Muscle of arm (tissue), 1 donor: ENCODE measurements at regions not wholly inside any gene's neighbourhood (a gene's known extent, or its start where the extent isn't known, plus 50 kb on each side); places are given as distances from the start of the nearest gene placed in this dataset.
"Not testable (repeated sequence)": the region's sequence is repeated elsewhere in the genome, so short reads cannot be mapped to it uniquely, and the experiment has no call there.

ENCODE experiments used
- DNase-seq: peaks from one replicate; pipeline ENCODE4 v3.0.0-alpha.2; 2013

- no peak for DNase-seq
Observed at GRCh38 chr5:56732121-56732520, 83.2 kb upstream of the MAP3K1 start.

GRCh38 chr5:56731473-56731872, 83.9 kb upstream of the MAP3K1 start:
- DNase-seq: not testable (repeated sequence)

DNA sequence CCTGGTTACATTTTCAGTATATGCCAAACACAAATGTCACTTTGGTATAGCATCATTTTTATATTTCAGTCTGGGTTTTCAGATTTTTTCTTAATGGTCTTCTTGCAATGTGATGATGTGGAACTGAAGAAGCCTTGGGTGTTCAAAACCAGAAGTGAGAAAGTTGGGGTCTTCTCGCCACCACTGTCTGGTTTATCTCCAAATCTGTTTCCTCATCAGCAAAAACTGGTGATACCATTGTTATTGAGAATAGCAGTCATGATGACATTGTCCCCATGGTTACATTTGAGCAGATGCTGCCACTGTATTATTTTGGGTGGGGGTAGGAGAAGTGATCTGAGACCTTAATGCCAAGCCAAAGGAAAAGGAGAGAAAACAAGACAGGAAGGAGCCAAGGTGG, 85.9 kb upstream of the MAP3K1 start:
- DNase-seq: no peak

GRCh38 chr5:56725711-56726411, 89.5 kb upstream of the MAP3K1 start:
- DNase-seq: no peak

DNA sequence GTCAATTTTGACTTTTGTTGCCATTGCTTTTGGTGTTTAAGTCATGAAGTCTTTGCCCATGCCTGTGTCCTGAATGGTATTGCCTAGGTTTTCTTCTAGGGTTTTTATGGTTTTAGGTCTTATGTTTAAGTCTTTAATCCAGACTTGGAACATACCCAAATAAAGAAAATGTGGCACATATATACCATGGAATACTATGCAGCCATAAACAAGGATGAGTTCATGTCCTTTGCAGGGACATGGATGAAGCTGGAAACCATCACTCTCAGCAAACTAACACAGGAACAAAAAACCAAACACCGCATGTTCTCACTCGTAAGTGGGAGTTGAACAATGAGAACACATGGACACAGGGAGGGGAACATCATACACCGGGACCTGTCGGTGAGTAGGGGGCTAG, 90.5 kb upstream of the MAP3K1 start:
- not testable (repeated sequence) for DNase-seq

GRCh38 chr5:56722317-56722716, 93.0 kb upstream of the MAP3K1 start:
- no peak for DNase-seq

DNA sequence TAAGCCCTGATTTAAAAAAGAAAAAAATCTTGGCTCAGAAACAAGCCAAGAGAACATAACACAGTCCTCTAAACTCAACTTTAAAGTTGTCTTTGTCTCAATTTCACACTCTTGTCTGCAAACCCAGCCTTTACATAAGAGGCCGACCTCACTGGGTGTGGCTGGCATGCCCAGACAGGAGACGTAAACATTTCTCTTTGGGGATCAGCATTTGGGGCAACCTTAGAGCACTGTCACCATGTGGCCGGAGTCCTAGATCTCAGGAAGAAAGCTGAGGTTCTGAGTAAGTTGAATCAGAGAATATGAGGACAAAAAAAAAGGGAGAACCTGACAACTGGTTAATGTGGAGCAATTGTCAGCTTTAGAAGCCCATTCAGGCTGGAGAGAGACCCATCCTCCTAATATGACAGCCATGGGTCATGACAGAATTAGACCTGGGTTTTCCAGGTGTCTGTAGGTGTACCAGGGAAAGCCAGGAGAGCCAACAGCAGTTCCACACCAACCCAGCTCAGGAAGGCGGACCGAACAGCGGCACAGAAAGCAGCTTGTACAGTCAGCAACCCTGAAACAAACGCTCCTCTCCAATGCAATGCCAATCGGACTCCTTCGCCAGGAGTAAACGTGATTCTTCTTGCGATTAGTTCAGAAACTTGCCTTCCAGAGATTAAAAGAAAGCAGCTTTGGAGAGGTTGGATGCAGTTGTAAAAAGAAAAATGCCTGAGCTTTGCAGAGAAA, 97.9 kb upstream of the MAP3K1 start:
- no peak for DNase-seq

DNA sequence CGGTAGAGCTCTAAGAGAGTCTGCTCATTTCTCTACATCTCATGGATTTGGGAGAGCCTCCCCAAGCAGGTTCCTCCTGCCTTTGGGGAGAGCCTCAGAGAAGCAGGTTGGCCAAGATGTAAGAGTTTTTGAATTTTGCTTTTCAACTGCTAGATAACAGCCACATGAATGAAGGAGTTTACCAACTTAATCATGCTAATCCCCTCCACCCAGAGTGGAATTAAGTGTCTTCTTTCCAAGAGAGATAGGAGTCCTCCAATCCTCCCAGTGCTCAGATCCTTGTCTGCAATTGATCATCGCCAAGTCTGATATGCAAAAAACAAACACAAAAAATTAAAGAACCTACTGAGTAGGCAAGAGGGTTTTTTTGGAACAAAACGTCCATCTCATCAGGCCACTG, 99.4 kb upstream of the MAP3K1 start:
- DNase-seq: no peak

- no peak for DNase-seq
Observed at GRCh38 chr5:56712895-56713591, 102.3 kb upstream of the MAP3K1 start.

GRCh38 chr5:56710826-56711590, 104.3 kb upstream of the MAP3K1 start:
- DNase-seq: no peak

DNA sequence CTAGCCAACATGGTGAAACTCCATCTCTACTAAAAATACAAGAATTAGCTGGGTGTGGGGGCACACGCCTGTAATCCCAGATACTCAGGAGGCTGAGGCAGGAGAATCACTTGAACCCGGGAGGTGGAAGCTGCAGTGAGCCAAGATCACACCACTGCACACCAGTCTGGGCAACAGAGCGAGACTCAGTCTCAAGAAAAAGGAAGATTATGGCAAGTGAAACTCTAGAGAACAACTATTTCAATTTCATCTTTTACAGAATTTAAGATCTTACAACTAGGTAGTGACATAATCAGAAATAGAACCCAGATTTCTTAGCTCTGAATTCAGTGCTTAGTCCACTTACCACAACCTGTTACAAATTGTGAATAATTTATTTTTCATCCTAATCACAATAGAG, 108.8 kb upstream of the MAP3K1 start:
- no peak for DNase-seq

- DNase-seq: no peak
Observed at GRCh38 chr5:56705217-56705616, 110.1 kb upstream of the MAP3K1 start.

GRCh38 chr5:56703952-56704351, 111.4 kb upstream of the MAP3K1 start:
- DNase-seq: no peak

- DNase-seq: no peak
Observed at GRCh38 chr5:56700711-56701110, 114.6 kb upstream of the MAP3K1 start.

DNA sequence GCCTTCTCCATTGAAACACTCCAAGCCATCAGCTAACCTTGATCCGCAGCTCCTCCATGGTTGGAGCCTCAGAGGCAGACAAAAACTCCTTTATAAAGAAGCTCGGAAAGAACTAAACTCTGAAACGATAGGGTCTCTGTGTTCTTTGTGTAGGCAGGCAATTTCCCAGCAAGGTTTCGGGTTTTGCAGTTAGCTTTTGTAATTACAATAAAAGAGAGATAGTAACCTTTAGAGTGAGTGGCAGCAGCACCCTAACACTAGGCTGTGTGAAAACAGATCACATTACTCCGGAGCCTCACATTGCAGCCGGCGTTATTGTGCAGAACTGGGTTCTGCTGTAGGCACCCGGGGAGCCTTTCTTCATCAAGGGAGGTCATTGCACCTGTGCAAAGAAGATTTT, 115.8 kb upstream of the MAP3K1 start:
- DNase-seq: no peak

DNA sequence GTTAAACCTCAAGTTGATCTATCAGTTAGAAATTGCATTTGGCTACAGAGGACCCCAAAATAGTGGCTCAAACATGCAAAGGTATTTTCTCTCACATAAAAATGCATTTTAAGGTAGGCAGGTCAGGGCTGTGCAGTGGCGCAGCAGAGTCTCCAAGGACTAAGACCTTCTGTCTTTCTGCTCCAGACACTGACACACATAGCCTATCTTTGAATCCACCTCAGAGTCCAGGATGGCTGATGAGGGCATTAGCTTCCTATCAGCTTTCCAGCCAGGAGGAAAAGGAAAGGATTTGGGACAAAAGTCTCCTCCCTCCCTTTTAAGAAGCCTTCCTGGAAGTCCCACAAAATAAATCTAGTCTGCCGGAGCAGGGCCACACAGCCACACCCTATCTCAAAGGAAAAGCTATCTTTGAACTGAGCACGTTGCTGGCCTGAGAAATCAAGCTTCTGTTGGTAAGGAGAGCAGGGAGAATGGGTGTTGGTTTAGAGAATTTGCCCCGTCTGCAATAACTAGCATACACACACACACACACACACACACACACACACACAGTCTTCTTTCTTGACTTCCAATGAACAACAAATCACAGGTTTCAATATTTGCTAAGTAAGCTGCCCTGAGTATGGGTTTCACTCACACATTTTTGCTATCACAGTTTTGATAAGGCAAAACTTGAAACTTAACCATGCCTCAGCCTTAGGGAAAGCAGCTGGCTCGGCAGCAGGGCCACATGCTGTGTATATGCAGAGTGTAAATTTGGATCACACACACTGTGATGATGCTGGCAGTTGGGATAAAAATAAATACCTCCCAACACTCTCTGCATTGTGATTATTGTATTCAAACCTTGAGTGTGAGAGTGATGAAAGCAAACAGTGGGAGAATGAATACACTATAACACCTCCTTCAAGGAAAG, 116.6 kb upstream of the MAP3K1 start:
- DNase-seq: peak; percentile 32

DNA sequence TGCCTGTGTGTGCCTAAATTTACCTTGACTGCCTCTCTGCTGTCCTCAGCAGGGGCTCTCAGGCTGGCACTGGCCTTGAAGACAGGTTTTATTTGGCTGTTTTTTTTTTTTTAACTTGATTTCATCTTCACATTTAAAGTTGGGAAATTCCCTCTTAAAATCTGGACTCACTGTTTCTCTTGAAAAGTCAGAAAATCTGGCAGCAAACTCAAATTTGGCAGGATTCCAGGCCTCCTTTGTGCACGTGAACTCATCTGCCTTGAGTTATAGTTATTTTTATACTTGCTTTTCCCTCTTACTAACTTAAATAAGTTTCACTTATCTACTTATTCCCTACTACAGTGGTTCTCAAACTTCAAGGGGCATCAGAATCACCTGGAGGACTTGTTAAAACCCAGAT, 118.4 kb upstream of the MAP3K1 start:
- peak; percentile 86 for DNase-seq

DNA sequence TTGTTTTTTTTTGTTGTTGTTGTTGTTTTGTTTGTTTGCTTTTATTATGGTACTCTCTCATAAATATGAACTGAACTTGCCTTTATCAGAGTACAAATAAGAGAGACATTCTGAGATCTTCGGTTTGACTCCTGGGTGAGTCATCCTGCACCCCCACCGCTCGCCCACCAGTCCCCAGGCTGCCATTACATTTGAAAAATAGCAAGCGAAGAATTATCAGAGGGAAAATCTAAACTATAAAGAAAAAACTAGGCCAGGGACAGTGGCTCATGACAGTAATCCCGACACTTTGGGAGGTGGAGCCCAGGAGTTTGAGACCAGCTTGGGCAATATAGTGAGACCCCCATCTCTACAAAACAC, 122.1 kb upstream of the MAP3K1 start:
- no peak for DNase-seq

GRCh38 chr5:56692359-56693219, 122.8 kb upstream of the MAP3K1 start:
- no peak for DNase-seq

DNA sequence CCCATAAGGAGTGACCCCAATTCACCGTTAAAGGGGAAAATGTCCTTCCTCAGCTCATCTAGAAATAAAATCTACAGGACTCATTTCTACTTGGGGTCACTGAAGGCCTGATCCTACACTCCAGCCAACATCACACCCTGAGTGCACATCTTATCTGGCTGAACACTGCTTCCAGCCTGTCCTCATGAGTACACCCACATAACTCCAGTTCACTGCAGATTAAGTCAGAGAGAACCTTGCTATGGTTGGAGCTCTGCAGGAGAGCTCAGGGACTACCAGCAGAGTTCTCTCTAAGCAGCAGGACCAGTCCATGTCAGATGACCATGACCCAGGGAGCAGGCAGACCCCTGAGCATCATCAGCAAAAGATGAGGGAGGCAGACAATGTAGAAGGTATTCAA, 126.9 kb upstream of the MAP3K1 start:
- DNase-seq: no peak
